ENCODE measurements at regions not wholly inside any gene's neighbourhood (a gene's known extent, or its start where the extent isn't known, plus 50 kb on each side); places are given as distances from the start of the nearest gene placed in this dataset.
"Not testable (repeated sequence)": the region's sequence is repeated elsewhere in the genome, so short reads cannot be mapped to it uniquely, and the experiment has no call there.

- no peak for DNase-seq (ENCODE audit: low read depth)
These were observed 128.1 kb upstream of the PTPRZ1 start for GRCh38 chr7:121744877-121745276.

GRCh38 chr7:121744319-121744718, 128.6 kb upstream of the PTPRZ1 start:
- DNase-seq (ENCODE audit: low read depth): no peak

- no peak for DNase-seq (ENCODE audit: low read depth)
These were observed 131.1 kb upstream of the PTPRZ1 start for GRCh38 chr7:121741896-121742295.

- no peak for DNase-seq (ENCODE audit: low read depth)
These were observed 133.5 kb upstream of the PTPRZ1 start for GRCh38 chr7:121739465-121739864.

- no peak for DNase-seq (ENCODE audit: low read depth)
These were observed 142.1 kb upstream of the PTPRZ1 start for GRCh38 chr7:121730869-121731268.

- DNase-seq (ENCODE audit: low read depth): no peak
These were observed 158.2 kb upstream of the PTPRZ1 start for GRCh38 chr7:121714559-121715303.

- DNase-seq (ENCODE audit: low read depth): not testable (repeated sequence)
These were observed 160.0 kb upstream of the PTPRZ1 start for GRCh38 chr7:121712961-121713360.

- no peak for DNase-seq (ENCODE audit: low read depth)
These were observed 175.1 kb upstream of the PTPRZ1 start for GRCh38 chr7:121697731-121698316.

GRCh38 chr7:121696954-121697353, 176.0 kb upstream of the PTPRZ1 start:
- DNase-seq (ENCODE audit: low read depth): no peak

GRCh38 chr7:121689749-121690148, 183.2 kb upstream of the PTPRZ1 start:
- no peak for DNase-seq (ENCODE audit: low read depth)

GRCh38 chr7:121681700-121682099, 191.3 kb upstream of the PTPRZ1 start:
- no peak for DNase-seq (ENCODE audit: low read depth)

GRCh38 chr7:121676168-121676567, 196.8 kb upstream of the PTPRZ1 start:
- no peak for DNase-seq (ENCODE audit: low read depth)

- not testable (repeated sequence) for DNase-seq (ENCODE audit: low read depth)
These were observed 198.5 kb upstream of the PTPRZ1 start for GRCh38 chr7:121674455-121674854.

- DNase-seq (ENCODE audit: low read depth): no peak
These were observed 203.8 kb upstream of the PTPRZ1 start for GRCh38 chr7:121669144-121669543.

- DNase-seq (ENCODE audit: low read depth): no peak
These were observed 206.7 kb upstream of the PTPRZ1 start for GRCh38 chr7:121666306-121666705.

GRCh38 chr7:121643320-121643719, 229.6 kb upstream of the PTPRZ1 start:
- DNase-seq (ENCODE audit: low read depth): no peak

- no peak for DNase-seq (ENCODE audit: low read depth)
These were observed 233.3 kb upstream of the PTPRZ1 start for GRCh38 chr7:121639705-121640104.

GRCh38 chr7:121638286-121638685, 234.7 kb upstream of the PTPRZ1 start:
- DNase-seq (ENCODE audit: low read depth): no peak

- no peak for DNase-seq (ENCODE audit: low read depth)
These were observed 238.2 kb upstream of the FAM3C start for GRCh38 chr7:121634356-121634755.

GRCh38 chr7:121633186-121633585, 237.1 kb upstream of the FAM3C start:
- no peak for DNase-seq (ENCODE audit: low read depth)

GRCh38 chr7:121624958-121625357, 228.8 kb upstream of the FAM3C start:
- no peak for DNase-seq (ENCODE audit: low read depth)

- DNase-seq (ENCODE audit: low read depth): no peak
These were observed 227.2 kb upstream of the FAM3C start for GRCh38 chr7:121623130-121623872.

- no peak for DNase-seq (ENCODE audit: low read depth)
These were observed 225.8 kb upstream of the FAM3C start for GRCh38 chr7:121621937-121622336.
